ENCODE measurements at regions not wholly inside any gene's neighbourhood (a gene's known extent, or its start where the extent isn't known, plus 50 kb on each side); places are given as distances from the start of the nearest gene placed in this dataset.

DNA sequence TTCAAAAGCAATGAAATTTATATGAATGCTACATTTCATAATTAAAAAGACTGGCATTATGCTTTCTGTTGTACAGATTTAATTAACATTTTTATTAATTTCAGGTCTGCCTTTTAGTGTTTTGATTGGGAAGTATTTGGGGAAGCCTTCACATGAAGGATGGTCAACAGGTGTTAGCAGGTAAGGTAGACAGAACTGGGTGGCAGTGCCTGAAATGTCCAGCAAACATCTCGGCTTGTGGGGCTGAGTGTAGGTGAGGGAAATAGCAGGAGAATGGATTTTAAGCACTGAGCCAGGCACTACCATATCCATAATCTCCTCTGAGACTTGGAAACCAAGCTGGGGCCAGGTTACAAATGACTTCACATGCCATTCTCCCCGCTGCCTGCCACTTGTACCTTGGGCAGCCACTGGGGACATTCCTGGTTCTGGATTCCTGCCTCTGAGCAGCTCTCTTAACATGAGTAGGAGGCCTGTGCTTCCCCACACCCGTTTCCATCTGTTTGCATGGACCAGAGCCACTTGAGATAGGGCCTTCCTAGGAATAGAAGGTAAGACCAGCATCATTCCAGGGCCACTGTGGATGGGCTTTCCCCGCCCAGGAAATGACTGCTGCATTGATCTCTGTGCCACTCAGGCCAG is 125.9 kb upstream of the HES1 start:
- TF ChIP-seq, protein P1, sequence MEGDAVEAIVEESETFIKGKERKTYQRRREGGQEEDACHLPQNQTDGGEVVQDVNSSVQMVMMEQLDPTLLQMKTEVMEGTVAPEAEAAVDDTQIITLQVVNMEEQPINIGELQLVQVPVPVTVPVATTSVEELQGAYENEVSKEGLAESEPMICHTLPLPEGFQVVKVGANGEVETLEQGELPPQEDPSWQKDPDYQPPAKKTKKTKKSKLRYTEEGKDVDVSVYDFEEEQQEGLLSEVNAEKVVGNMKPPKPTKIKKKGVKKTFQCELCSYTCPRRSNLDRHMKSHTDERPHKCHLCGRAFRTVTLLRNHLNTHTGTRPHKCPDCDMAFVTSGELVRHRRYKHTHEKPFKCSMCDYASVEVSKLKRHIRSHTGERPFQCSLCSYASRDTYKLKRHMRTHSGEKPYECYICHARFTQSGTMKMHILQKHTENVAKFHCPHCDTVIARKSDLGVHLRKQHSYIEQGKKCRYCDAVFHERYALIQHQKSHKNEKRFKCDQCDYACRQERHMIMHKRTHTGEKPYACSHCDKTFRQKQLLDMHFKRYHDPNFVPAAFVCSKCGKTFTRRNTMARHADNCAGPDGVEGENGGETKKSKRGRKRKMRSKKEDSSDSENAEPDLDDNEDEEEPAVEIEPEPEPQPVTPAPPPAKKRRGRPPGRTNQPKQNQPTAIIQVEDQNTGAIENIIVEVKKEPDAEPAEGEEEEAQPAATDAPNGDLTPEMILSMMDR (IDR thresholded peaks at IDR 0.05), result no peak
- TF ChIP-seq POLR2A (IDR thresholded peaks at IDR 0.05) (no peak), POLR2AphosphoS5 (IDR thresholded peaks at IDR 0.05) (no peak)

All from stomach (tissue), 4 donors.